GM19468 (cell line): ENCODE measurements at regions not wholly inside any gene's neighbourhood (a gene's known extent, or its start where the extent isn't known, plus 50 kb on each side); places are given as distances from the start of the nearest gene placed in this dataset.

Experiments used
- ATAC-seq: cut with Tn5 transposase; IDR thresholded peaks from one replicate; pipeline ENCODE4 v1.9.1; 2021; ENCODE audit warnings: mild to moderate bottlenecking, moderate library complexity, moderate number of reproducible peaks; ENCODE audit not compliant: unreplicated experiment; ENCODE audit errors: extremely low read depth

- ATAC-seq: no peak
Observed at GRCh38 chr11:80783561-80783960, 1342.7 kb upstream of the TENM4 start.

GRCh38 chr11:80782135-80782885 lies 1341.5 kb upstream of the TENM4 start:
- no peak for ATAC-seq

- ATAC-seq: no peak
Observed at GRCh38 chr11:80779905-80780605, 1339.2 kb upstream of the TENM4 start.

GRCh38 chr11:80778941-80779340 lies 1338.1 kb upstream of the TENM4 start:
- ATAC-seq: no peak

GRCh38 chr11:80778432-80778831 lies 1337.6 kb upstream of the TENM4 start:
- no peak for ATAC-seq

- no peak for ATAC-seq
Observed at GRCh38 chr11:80773919-80774318, 1333.1 kb upstream of the TENM4 start.

- ATAC-seq: no peak
Observed at GRCh38 chr11:80771017-80771416, 1330.2 kb upstream of the TENM4 start.

GRCh38 chr11:80758787-80759186 lies 1318.0 kb upstream of the TENM4 start:
- no peak for ATAC-seq

- no peak for ATAC-seq
Observed at GRCh38 chr11:80748207-80748925, 1307.5 kb upstream of the TENM4 start.

- no peak for ATAC-seq
Observed at GRCh38 chr11:80746300-80746699, 1305.5 kb upstream of the TENM4 start.

- ATAC-seq: no peak
Observed at GRCh38 chr11:80745416-80745815, 1304.6 kb upstream of the TENM4 start.

GRCh38 chr11:80733790-80734189 lies 1293.0 kb upstream of the TENM4 start:
- ATAC-seq: no peak

GRCh38 chr11:80733361-80733760 lies 1292.5 kb upstream of the TENM4 start:
- no peak for ATAC-seq

GRCh38 chr11:80727315-80727714 lies 1286.5 kb upstream of the TENM4 start:
- ATAC-seq: peak; percentile 84

- no peak for ATAC-seq
Observed at GRCh38 chr11:80726236-80726635, 1285.4 kb upstream of the TENM4 start.

- ATAC-seq: no peak
Observed at GRCh38 chr11:80724366-80724765, 1283.5 kb upstream of the TENM4 start.

GRCh38 chr11:80722629-80723028 lies 1281.8 kb upstream of the TENM4 start:
- ATAC-seq: no peak

GRCh38 chr11:80720295-80720694 lies 1279.5 kb upstream of the TENM4 start:
- no peak for ATAC-seq

GRCh38 chr11:80719292-80719646 lies 1278.4 kb upstream of the TENM4 start:
- ATAC-seq: no peak

- no peak for ATAC-seq
Observed at GRCh38 chr11:80718611-80719291, 1277.9 kb upstream of the TENM4 start.

- no peak for ATAC-seq
Observed at GRCh38 chr11:80702264-80702663, 1261.4 kb upstream of the TENM4 start.
